GM12865 (cell line): ENCODE measurements at regions not wholly inside any gene's neighbourhood (a gene's known extent, or its start where the extent isn't known, plus 50 kb on each side); places are given as distances from the start of the nearest gene placed in this dataset.
"Not testable (repeated sequence)": the region's sequence is repeated elsewhere in the genome, so short reads cannot be mapped to it uniquely, and the experiment has no call there.

ENCODE experiments used
- DNase-seq: peaks from one replicate; pipeline ENCODE4 v3.0.0; 2010; ENCODE audit warnings: low read depth
- H3K4me3 ChIP-seq: 2 replicates; pipeline ENCODE4 v1.5.1; 2011; ENCODE audit warnings: mild to moderate bottlenecking, low read depth, low read length, control low read depth
- TF ChIP-seq, protein P1 (sequence below): IDR thresholded peaks from 2 replicates; pipeline ENCODE4 v1.5.1; 2011; ENCODE audit warnings: low read length, control low read depth, low read depth, inconsistent platforms; ENCODE audit not compliant: insufficient read depth; ENCODE audit errors: missing control alignments

DNA sequence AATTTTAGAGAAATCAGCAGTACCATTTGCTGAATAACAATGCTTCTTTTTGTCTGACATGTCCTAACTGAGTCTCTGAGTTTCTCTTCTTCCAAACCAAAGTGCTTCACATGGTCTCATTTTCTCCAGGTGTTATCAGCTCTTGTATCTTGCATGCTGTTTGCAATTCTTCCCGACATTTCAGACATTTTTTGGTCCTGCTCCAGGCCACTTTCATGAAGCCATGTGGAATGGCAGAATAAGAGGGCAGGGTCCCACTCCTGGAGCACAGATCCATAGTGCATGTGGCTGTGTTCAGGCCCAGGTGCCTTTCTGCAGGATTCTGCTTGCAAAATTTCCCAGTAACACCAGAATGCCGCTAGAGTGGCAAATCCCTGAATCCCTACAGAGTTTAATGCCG, 916.2 kb downstream of the NXPH1 start:
- no peak for DNase-seq
- H3K4me3 ChIP-seq, result no peak overlapping the region
- TF ChIP-seq, protein P1, sequence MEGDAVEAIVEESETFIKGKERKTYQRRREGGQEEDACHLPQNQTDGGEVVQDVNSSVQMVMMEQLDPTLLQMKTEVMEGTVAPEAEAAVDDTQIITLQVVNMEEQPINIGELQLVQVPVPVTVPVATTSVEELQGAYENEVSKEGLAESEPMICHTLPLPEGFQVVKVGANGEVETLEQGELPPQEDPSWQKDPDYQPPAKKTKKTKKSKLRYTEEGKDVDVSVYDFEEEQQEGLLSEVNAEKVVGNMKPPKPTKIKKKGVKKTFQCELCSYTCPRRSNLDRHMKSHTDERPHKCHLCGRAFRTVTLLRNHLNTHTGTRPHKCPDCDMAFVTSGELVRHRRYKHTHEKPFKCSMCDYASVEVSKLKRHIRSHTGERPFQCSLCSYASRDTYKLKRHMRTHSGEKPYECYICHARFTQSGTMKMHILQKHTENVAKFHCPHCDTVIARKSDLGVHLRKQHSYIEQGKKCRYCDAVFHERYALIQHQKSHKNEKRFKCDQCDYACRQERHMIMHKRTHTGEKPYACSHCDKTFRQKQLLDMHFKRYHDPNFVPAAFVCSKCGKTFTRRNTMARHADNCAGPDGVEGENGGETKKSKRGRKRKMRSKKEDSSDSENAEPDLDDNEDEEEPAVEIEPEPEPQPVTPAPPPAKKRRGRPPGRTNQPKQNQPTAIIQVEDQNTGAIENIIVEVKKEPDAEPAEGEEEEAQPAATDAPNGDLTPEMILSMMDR, result no peak

DNA sequence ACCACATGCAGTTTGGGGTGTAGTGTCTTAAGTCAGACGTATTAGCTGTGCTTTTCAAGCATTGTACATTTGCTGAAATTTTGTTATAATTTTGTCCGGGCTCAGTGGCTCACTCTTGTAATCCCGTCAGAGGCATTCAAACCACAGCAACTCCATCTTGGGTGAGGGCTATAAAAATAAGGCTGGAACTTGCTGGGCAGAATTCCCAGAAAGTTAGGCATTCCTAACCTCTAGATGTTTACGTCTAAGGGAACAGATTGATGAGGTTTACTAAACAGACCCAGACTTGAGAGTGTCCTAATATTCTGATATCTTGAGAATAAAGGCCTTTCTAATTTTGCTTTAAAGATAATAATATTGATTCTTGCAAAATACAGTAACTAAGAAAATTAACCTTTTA, 957.8 kb downstream of the NXPH1 start:
- no peak overlapping the region for H3K4me3 ChIP-seq
- TF ChIP-seq, protein P1, result no peak
- DNase-seq, result no peak

DNA sequence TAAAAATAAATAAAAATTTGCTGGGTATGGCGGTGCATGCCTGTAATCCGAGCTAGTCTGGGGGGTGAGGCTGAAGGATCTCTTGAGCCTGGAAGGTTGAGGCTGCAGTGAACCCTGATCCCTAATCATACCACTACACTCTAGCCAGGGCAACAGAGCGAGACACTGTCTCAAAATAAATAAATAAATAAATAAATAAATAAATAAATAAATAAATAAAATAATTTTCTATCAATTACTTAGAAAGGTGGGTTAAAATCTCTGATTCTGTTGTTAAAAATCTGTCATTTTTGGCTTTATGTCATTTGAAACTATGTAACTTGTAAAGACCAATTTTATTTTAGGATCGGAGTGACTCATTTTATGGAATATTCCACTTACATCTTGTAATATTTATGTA, 958.6 kb downstream of the NXPH1 start:
- H3K4me3 ChIP-seq, result no peak overlapping the region
- DNase-seq, result no peak
- TF ChIP-seq, protein P1, result no peak

DNA sequence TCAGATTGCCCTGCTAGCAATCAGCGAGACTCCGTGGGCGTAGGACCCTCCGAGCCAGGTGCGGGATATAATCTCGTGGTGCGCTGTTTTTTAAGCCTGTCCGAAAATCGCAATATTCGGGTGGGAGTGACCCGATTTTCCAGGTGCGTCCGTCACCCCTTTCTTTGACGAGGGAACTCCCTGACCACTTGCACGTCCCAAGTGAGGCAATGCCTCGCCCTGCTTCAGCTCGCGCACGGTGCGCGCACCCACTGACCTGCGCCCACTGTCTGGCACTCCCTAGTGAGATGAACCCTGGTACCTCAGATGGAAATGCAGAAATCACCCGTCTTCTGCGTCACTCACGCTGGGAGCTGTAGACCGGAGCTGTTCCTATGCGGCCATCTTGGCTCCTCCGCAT, 971.0 kb downstream of the NXPH1 start:
- not testable (repeated sequence) for DNase-seq, H3K4me3 ChIP-seq

DNA sequence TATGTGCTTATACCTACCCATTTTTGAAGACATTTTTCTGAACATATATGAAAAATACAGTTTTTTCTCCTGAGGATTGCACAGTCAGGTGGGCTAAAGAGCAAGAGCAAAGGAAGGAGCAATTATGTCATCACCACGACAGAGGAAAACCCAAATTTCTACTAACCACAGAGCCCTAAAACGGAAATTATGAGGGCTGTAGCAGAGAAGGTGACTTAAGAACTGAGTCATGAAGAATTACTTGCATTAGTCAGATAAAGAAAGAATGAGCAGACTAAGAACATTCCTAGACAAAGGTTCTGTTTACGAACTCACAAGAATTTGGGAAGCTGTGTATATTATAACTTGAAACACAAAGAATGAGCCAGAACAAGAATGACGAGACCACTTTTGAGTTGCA, 974.4 kb downstream of the NXPH1 start:
- H3K4me3 ChIP-seq, result no peak overlapping the region
- DNase-seq, result no peak
- TF ChIP-seq, protein P1, result no peak

DNA sequence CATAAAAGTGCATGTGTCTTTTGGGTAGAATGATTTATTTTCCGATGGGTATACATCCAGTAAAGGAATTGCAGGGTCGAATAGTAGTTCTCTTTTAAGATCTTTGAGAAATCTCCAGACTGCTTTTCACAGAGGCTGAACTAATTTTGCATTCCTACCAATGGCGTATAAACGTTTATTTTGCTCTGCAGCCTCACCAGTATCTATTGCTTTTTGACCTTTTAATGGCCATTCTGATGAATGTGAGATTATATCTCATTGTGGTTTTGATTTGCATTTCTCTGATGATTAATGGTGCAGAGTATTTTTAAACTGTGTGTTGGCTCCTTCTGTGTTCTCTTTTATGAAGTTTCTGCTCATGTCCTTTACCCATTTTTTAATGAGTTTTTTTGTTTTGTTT, 1020.1 kb downstream of the NXPH1 start:
- no peak overlapping the region for H3K4me3 ChIP-seq
- no peak for DNase-seq
- TF ChIP-seq, protein P1, result no peak

DNA sequence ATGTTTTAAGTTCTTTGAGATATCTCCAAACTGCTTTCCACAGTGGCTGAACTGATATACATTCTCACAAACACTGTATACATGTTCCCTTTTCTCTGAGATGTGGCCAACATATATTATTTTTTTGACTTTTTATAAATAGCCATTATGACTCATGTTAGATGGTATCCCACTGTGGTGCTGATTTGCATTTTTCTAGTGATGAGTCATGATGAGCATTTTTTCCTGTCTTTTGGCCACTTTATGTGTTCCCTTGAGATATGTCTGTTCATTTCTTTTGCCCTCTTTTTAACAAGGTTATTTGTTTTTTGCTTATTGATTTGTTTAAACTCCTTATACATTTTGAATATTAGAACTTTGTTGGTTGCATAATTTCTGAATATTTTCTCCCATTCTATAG, 1055.1 kb downstream of the NXPH1 start:
- TF ChIP-seq, protein P1, result no peak

DNA sequence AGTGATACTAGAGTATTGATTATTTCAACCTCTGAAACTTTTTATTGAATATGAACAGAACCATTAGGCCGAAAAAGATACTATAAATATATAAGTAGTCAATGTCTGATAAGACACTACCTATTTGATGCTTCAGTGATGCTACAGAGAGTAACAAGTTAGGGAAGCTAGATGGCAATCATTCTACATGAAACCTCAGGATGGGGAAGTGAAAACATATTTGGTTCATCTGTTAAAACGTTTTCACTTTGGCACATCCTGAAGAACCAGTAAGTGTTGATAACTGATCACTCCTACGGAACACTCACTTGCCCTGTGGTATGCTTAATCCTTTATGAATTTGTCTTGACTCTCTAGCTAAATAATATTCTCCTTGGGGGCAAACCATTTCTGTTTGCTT, 1064.9 kb downstream of the NXPH1 start:
- no peak for DNase-seq
- H3K4me3 ChIP-seq, result no peak overlapping the region
- TF ChIP-seq, protein P1, result no peak

More for the DNA sequence above, 1055.1 kb downstream of the NXPH1 start:
- no peak overlapping the region for H3K4me3 ChIP-seq
- no peak for DNase-seq
